CD4-positive, alpha-beta T cell treated with Interleukin-15 for 4 hours (primary cell): ENCODE measurements at regions not wholly inside any gene's neighbourhood (a gene's known extent, or its start where the extent isn't known, plus 50 kb on each side); places are given as distances from the start of the nearest gene placed in this dataset.

ENCODE experiments used
- DNase-seq: peaks from one replicate; pipeline ENCODE4 v3.0.0-alpha.2; 2020; ENCODE audit warnings: low spot score

- DNase-seq, result no peak
Observed at GRCh38 chr1:193348091-193348768, 161.8 kb upstream of the B3GALT2 start.

GRCh38 chr1:193346085-193346484 lies 159.7 kb upstream of the B3GALT2 start:
- DNase-seq, result no peak

- no peak for DNase-seq
Observed at GRCh38 chr1:193342811-193343210, 156.4 kb upstream of the B3GALT2 start.

- DNase-seq, result no peak
Observed at GRCh38 chr1:193340331-193340730, 153.9 kb upstream of the B3GALT2 start.

GRCh38 chr1:193339401-193339800 lies 153.0 kb upstream of the B3GALT2 start:
- no peak for DNase-seq

- DNase-seq, result no peak
Observed at GRCh38 chr1:193338194-193338593, 151.8 kb upstream of the B3GALT2 start.

DNA sequence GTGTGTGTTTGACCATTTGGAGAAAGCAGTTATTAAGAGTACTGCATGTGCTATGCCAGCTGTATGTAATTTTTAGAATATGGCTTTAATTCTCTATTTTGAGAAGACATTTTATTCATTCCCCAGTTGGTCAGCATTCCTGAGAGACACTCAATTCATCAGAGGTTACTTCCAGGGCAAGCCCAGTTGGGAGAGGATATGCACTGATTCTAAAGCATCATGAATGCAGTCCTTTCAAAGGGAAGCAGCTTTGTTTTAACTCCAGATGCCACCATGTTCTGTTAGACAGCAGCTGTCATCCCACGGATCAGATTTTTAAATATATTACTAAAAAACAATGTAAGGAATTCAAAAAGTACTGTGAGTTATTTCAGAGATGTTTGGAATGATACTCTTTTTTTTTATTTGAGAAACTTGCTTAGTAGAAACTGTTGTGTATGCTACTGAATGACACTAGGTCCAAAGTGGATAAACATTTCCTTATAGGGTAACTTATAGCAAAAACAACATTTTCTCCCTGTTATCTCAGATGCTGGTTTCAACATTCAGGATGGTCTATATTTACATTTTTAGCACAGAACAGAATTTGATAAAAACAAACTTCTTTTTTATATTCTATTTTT lies 149.5 kb upstream of the B3GALT2 start:
- DNase-seq, result no peak

- DNase-seq, result no peak
Observed at GRCh38 chr1:193333166-193333565, 146.8 kb upstream of the B3GALT2 start.

GRCh38 chr1:193326296-193326695 lies 139.9 kb upstream of the B3GALT2 start:
- no peak for DNase-seq

- no peak for DNase-seq
Observed at GRCh38 chr1:193325771-193326170, 139.4 kb upstream of the B3GALT2 start.

GRCh38 chr1:193325042-193325441 lies 138.6 kb upstream of the B3GALT2 start:
- no peak for DNase-seq

DNA sequence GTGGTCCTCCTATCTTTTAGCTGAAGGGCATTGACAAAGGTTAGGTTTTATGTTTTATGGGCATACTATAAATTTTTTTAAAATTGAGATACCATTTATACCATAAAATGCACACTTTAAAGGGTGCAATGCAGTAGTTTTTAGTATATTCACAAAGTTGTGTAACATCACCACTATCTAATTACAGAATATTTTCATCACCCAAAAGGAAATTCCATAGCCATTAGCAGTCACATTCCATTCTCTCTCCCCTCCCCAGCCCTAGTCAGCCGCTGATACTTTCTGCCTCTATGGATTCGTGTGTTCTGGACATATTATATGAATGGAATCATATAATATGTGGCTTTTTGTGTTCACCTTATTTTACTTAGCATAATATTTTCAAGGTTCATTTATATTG lies 135.8 kb upstream of the B3GALT2 start:
- no peak for DNase-seq

- no peak for DNase-seq
Observed at GRCh38 chr1:193321242-193321840, 134.9 kb upstream of the B3GALT2 start.

- no peak for DNase-seq
Observed at GRCh38 chr1:193320270-193320669, 133.9 kb upstream of the B3GALT2 start.

- DNase-seq, result no peak
Observed at GRCh38 chr1:193318347-193318746, 131.9 kb upstream of the B3GALT2 start.

DNA sequence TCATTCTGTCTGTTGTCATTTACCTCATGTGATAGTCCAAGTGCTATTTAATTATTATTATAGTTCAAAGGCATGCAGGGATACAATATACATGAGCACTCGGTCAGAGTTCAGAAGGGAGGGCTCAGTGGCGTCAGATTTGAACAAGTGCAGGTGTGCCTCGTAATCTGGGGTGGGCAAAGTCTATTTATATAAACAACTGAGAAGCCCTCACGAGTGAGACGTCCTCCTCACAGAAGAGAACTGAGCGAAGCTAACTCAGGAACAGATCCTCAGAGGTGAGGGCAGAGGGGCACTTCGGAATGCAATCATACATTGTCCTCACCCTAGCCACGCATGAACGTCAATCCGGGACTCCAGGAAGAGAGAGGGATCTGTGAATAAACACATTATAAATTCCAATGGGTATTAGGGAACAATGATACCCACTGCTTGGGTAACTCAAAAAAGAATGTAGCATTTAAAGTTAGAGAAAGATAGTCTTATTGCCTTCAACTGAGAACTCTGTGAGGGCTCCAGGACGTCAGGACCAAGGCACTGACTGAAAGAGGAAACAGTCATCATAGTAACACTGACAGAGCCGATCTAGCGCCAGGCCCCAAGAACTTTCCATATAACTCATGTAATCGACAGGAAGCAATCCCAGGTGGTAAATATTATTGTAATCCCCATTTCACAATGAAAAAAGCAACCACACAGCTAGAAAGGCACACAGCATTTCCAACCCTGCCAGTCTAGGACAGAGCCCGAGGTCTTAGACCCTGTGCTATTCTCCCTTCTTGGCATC lies 127.1 kb upstream of the B3GALT2 start:
- no peak for DNase-seq

- DNase-seq, result no peak
Observed at GRCh38 chr1:193312432-193312831, 126.0 kb upstream of the B3GALT2 start.

- no peak for DNase-seq
Observed at GRCh38 chr1:193311226-193311948, 125.0 kb upstream of the B3GALT2 start.

GRCh38 chr1:193310564-193310963 lies 124.2 kb upstream of the B3GALT2 start:
- DNase-seq, result no peak

GRCh38 chr1:193309936-193310475 lies 123.6 kb upstream of the B3GALT2 start:
- DNase-seq, result no peak

- no peak for DNase-seq
Observed at GRCh38 chr1:193308438-193308837, 122.0 kb upstream of the B3GALT2 start.

- no peak for DNase-seq
Observed at GRCh38 chr1:193306430-193306829, 120.0 kb upstream of the B3GALT2 start.
